COLO829 (cell line): ENCODE measurements at regions not wholly inside any gene's neighbourhood (a gene's known extent, or its start where the extent isn't known, plus 50 kb on each side); places are given as distances from the start of the nearest gene placed in this dataset.

Source experiments
- DNase-seq: peaks from one replicate; pipeline ENCODE4 v3.0.0; 2012; ENCODE audit warnings: low spot score

GRCh38 chr3:189561256-189561655 lies 69.9 kb upstream of the TP63 start:
- DNase-seq = no peak

- no peak for DNase-seq
These were observed 67.2 kb upstream of the TP63 start for GRCh38 chr3:189563853-189564563.

- no peak for DNase-seq
These were observed 64.5 kb upstream of the TP63 start for GRCh38 chr3:189566550-189567130.

- DNase-seq = no peak
These were observed 63.9 kb upstream of the TP63 start for GRCh38 chr3:189567322-189567721.

GRCh38 chr3:189567766-189568420 lies 63.3 kb upstream of the TP63 start:
- no peak for DNase-seq

- no peak for DNase-seq
These were observed 62.2 kb upstream of the TP63 start for GRCh38 chr3:189568961-189569360.

GRCh38 chr3:189569473-189569872 lies 61.7 kb upstream of the TP63 start:
- no peak for DNase-seq

GRCh38 chr3:189570916-189571315 lies 60.3 kb upstream of the TP63 start:
- DNase-seq = no peak

GRCh38 chr3:189572249-189572648 lies 58.9 kb upstream of the TP63 start:
- no peak for DNase-seq

GRCh38 chr3:189573004-189573403 lies 58.2 kb upstream of the TP63 start:
- DNase-seq = no peak

- DNase-seq = no peak
These were observed 54.7 kb upstream of the TP63 start for GRCh38 chr3:189576486-189576885.

GRCh38 chr3:189577050-189577951 lies 53.9 kb upstream of the TP63 start:
- no peak for DNase-seq

GRCh38 chr3:189580190-189580589 lies 51.0 kb upstream of the TP63 start:
- DNase-seq = no peak
